NCI-H69 (cell line): ENCODE measurements at regions not wholly inside any gene's neighbourhood (a gene's known extent, or its start where the extent isn't known, plus 50 kb on each side); places are given as distances from the start of the nearest gene placed in this dataset.
"Not testable (repeated sequence)": the region's sequence is repeated elsewhere in the genome, so short reads cannot be mapped to it uniquely, and the experiment has no call there.

ENCODE experiments used
- DNase-seq: peaks from one replicate; lab custom pipeline; 2025; lab: John Stamatoyannopoulos, UW

- DNase-seq: not testable (repeated sequence)
These were observed 73.5 kb downstream of the NPIPA8 start for GRCh38 chr16:18263046-18263445.

GRCh38 chr16:18261848-18262247 is 74.7 kb downstream of the NPIPA8 start:
- not testable (repeated sequence) for DNase-seq

GRCh38 chr16:18259496-18260176 is 76.9 kb downstream of the NPIPA8 start:
- not testable (repeated sequence) for DNase-seq

GRCh38 chr16:18252943-18253342 is 83.6 kb downstream of the NPIPA8 start:
- DNase-seq: not testable (repeated sequence)

GRCh38 chr16:18230505-18230904 is 106.0 kb downstream of the NPIPA8 start:
- DNase-seq: not testable (repeated sequence)

GRCh38 chr16:18222054-18223009 is 114.2 kb downstream of the NPIPA8 start:
- DNase-seq: not testable (repeated sequence)

GRCh38 chr16:18217741-18218140 is 118.8 kb downstream of the NPIPA8 start:
- DNase-seq: not testable (repeated sequence)

GRCh38 chr16:18216814-18217213 is 119.7 kb downstream of the NPIPA8 start:
- not testable (repeated sequence) for DNase-seq

GRCh38 chr16:18213810-18214209 is 122.7 kb downstream of the NPIPA8 start:
- not testable (repeated sequence) for DNase-seq

GRCh38 chr16:18211505-18211904 is 125.0 kb downstream of the NPIPA8 start:
- not testable (repeated sequence) for DNase-seq

GRCh38 chr16:18204786-18205185 is 131.8 kb downstream of the NPIPA8 start:
- not testable (repeated sequence) for DNase-seq

- DNase-seq: not testable (repeated sequence)
These were observed 132.2 kb downstream of the NPIPA8 start for GRCh38 chr16:18204309-18204708.

GRCh38 chr16:18201511-18201910 is 135.0 kb downstream of the NPIPA8 start:
- not testable (repeated sequence) for DNase-seq

- not testable (repeated sequence) for DNase-seq
These were observed 144.1 kb downstream of the NPIPA8 start for GRCh38 chr16:18192389-18192788.

GRCh38 chr16:18190179-18190578 is 146.4 kb downstream of the NPIPA8 start:
- DNase-seq: not testable (repeated sequence)

- DNase-seq: not testable (repeated sequence)
These were observed 151.8 kb downstream of the NPIPA8 start for GRCh38 chr16:18184755-18185154.

- not testable (repeated sequence) for DNase-seq
These were observed 155.5 kb downstream of the NPIPA8 start for GRCh38 chr16:18181028-18181427.

GRCh38 chr16:18173945-18174497 is 162.5 kb downstream of the NPIPA8 start:
- DNase-seq: not testable (repeated sequence)

- not testable (repeated sequence) for DNase-seq
These were observed 174.2 kb downstream of the NPIPA8 start for GRCh38 chr16:18162293-18162692.

GRCh38 chr16:18161224-18161623 is 175.3 kb downstream of the NPIPA8 start:
- DNase-seq: not testable (repeated sequence)

GRCh38 chr16:18159185-18159584 is 177.4 kb downstream of the NPIPA8 start:
- DNase-seq: not testable (repeated sequence)

GRCh38 chr16:18157854-18158253 is 178.7 kb downstream of the NPIPA8 start:
- not testable (repeated sequence) for DNase-seq
